ENCODE measurements at regions not wholly inside any gene's neighbourhood (a gene's known extent, or its start where the extent isn't known, plus 50 kb on each side); places are given as distances from the start of the nearest gene placed in this dataset.

GRCh38 chr6:67031451-67031850, 1324.4 kb upstream of the EYS start:
- no peak for FAIRE-seq
- no peak for TF ChIP-seq CTCF (IDR thresholded peaks at IDR 0.05; ENCODE audit: insufficient read depth, low read length, severe bottlenecking)
- Histone ChIP-seq H3K4me3 (ENCODE audit: low read depth, low read length) (no peak overlapping the region), H3K36me3 (ENCODE audit: control insufficient read depth, insufficient read depth, low read length) (no peaks in the 10 kb centered on the region), H3K27me3 (ENCODE audit: control insufficient read depth, insufficient read depth, low read length) (no peaks in the 10 kb centered on the region)
- DNase-seq (ENCODE audit: low read depth): no peak

- no peak for TF ChIP-seq CTCF (IDR thresholded peaks at IDR 0.05; ENCODE audit: insufficient read depth, low read length, severe bottlenecking)
- Histone ChIP-seq H3K27me3 (ENCODE audit: control insufficient read depth, insufficient read depth, low read length) (no peaks in the 10 kb centered on the region), H3K4me3 (ENCODE audit: low read depth, low read length) (no peak overlapping the region), H3K36me3 (ENCODE audit: control insufficient read depth, insufficient read depth, low read length) (no peaks in the 10 kb centered on the region)
- FAIRE-seq: no peak
- DNase-seq (ENCODE audit: low read depth): no peak
Observed at GRCh38 chr6:67030861-67031260, 1323.8 kb upstream of the EYS start.

- TF ChIP-seq CTCF (IDR thresholded peaks at IDR 0.05; ENCODE audit: insufficient read depth, low read length, severe bottlenecking): no peak
- DNase-seq (ENCODE audit: low read depth) (no peak), FAIRE-seq (no peak)
- Histone ChIP-seq H3K4me3 (ENCODE audit: low read depth, low read length) (no peak overlapping the region), H3K27me3 (ENCODE audit: control insufficient read depth, insufficient read depth, low read length) (no peaks in the 10 kb centered on the region), H3K36me3 (ENCODE audit: control insufficient read depth, insufficient read depth, low read length) (no peaks in the 10 kb centered on the region)
Observed at GRCh38 chr6:67016921-67017460, 1310.0 kb upstream of the EYS start.

- FAIRE-seq: no peak
- no peak for TF ChIP-seq CTCF (IDR thresholded peaks at IDR 0.05; ENCODE audit: insufficient read depth, low read length, severe bottlenecking)
Observed at GRCh38 chr6:67011441-67011840, 1304.4 kb upstream of the EYS start.

GRCh38 chr6:67009818-67010217, 1302.8 kb upstream of the EYS start:
- H3K4me3 ChIP-seq (ENCODE audit: low read depth, low read length): no peak overlapping the region
- DNase-seq (ENCODE audit: low read depth) (no peak), FAIRE-seq (no peak)
- H3K36me3 ChIP-seq (ENCODE audit: control insufficient read depth, insufficient read depth, low read length): no peaks in the 10 kb centered on the region
- no peaks in the 10 kb centered on the region for H3K27me3 ChIP-seq (ENCODE audit: control insufficient read depth, insufficient read depth, low read length)
- peak; percentile 12 for TF ChIP-seq CTCF (IDR thresholded peaks at IDR 0.05; ENCODE audit: insufficient read depth, low read length, severe bottlenecking)

More at GRCh38 chr6:67011441-67011840, 1304.4 kb upstream of the EYS start:
- H3K27me3 ChIP-seq (ENCODE audit: control insufficient read depth, insufficient read depth, low read length): no peaks in the 10 kb centered on the region
- no peak for DNase-seq (ENCODE audit: low read depth)
- H3K36me3 ChIP-seq (ENCODE audit: control insufficient read depth, insufficient read depth, low read length): no peaks in the 10 kb centered on the region
- no peak overlapping the region for H3K4me3 ChIP-seq (ENCODE audit: low read depth, low read length)

- no peak overlapping the region for H3K4me3 ChIP-seq (ENCODE audit: low read depth, low read length)
- H3K27me3 ChIP-seq (ENCODE audit: control insufficient read depth, insufficient read depth, low read length): no peaks in the 10 kb centered on the region
- H3K36me3 ChIP-seq (ENCODE audit: control insufficient read depth, insufficient read depth, low read length): no peaks in the 10 kb centered on the region
- TF ChIP-seq CTCF (IDR thresholded peaks at IDR 0.05; ENCODE audit: insufficient read depth, low read length, severe bottlenecking): no peak
- FAIRE-seq (no peak), DNase-seq (ENCODE audit: low read depth) (no peak)
Observed at GRCh38 chr6:67003844-67004243, 1296.8 kb upstream of the EYS start.

All from bronchial epithelial cell (primary cell).